Transverse colon (tissue), 4 donors: ENCODE measurements at regions not wholly inside any gene's neighbourhood (a gene's known extent, or its start where the extent isn't known, plus 50 kb on each side); places are given as distances from the start of the nearest gene placed in this dataset.

Source experiments
- DNase-seq: peaks from one replicate; pipeline ENCODE4 v3.0.0-alpha.2; 2019
- H3K27ac ChIP-seq, 4 donors: fragments of 200-600 bp; sonication (generic); 2 replicates each; pipeline ENCODE4 v1.5.1; 2016 to 2018; ENCODE audit warnings: inconsistent platforms in 4 of 4
- H3K27me3 ChIP-seq: fragments of 200-600 bp; sonication (generic); 2 replicates; pipeline ENCODE4 v1.5.1; 2017; ENCODE audit warnings: inconsistent platforms
- H3K36me3 ChIP-seq, 4 donors: fragments of 200-600 bp; sonication (generic); 2 replicates each; pipeline ENCODE4 v1.5.1; 2017 to 2019; ENCODE audit warnings: inconsistent platforms in 4 of 4
- H3K4me1 ChIP-seq, 4 donors: fragments of 200-600 bp; sonication (generic); 2 replicates each; pipeline ENCODE4 v1.5.1; 2017 to 2020; ENCODE audit warnings: inconsistent platforms in 4 of 4
- H3K4me3 ChIP-seq, 4 donors: fragments of 200-600 bp; sonication (generic); 1 replicate in 1 of 4; 2 replicates in 3 of 4; pipeline versions ENCODE4 v1.5.1 to v1.6.1; 2017 to 2019; ENCODE audit warnings: inconsistent platforms in 4 of 4
- H3K9me3 ChIP-seq, 2 donors: fragments of 200-600 bp; sonication (generic); 2 replicates each; pipeline ENCODE4 v1.5.1; 2017 to 2019; ENCODE audit warnings: inconsistent platforms in 2 of 2
- CTCF ChIP-seq, 5 experiments: fragments of 200-600 bp in 3 of 5; fragments of 450-650 bp in 2 of 5; sonication (generic) in 3 of 5; IDR thresholded peaks; 1 replicate in 2 of 5; 2 replicates in 3 of 5; pipeline ENCODE4 v1.5.1; 2016 to 2017; ENCODE audit warnings: antibody characterized with exemption in 5 of 5, inconsistent platforms in 3 of 5, mild to moderate bottlenecking in 2 of 5, moderate library complexity in 1 of 5
- EP300 ChIP-seq: sonication (generic); formaldehyde crosslinking; IDR thresholded peaks from one replicate; pipeline ENCODE4 v1.6.1; 2017; ENCODE audit warnings: antibody characterized with exemption, low read depth
- POLR2A ChIP-seq: fragments of 450-650 bp; IDR thresholded peaks from one replicate; pipeline ENCODE4 v1.6.1; 2016; ENCODE audit warnings: antibody characterized with exemption, mild to moderate bottlenecking, moderate library complexity
- POLR2AphosphoS5 ChIP-seq, 3 donors: sonication (generic); formaldehyde crosslinking; IDR thresholded peaks; one replicate each; pipeline ENCODE4 v1.6.1; 2016; ENCODE audit warnings: antibody characterized with exemption in 3 of 3
- WGBS, 2 donors: methylation state at CpG; one replicate each; pipeline ENCODE4 v1.1.5; 2018; ENCODE audit warnings: low coverage in 1 of 2; 5-methylcytosine and 5-hydroxymethylcytosine counted together
- in situ Hi-C, 4 donors: fragments of 200-750 bp; cut with MboI; loops; one replicate each; pipeline versions ENCODE4 v1.15.0 to v1.15.1; 2017; ENCODE audit warnings: low sequenced_read_pairs in 3 of 4, low pct_ligation_motif_present in 1 of 4, low pct_unique_long_range_greater_than_20kb in 1 of 4
- intact Hi-C: fragments of 100-400 bp; cut with DNase I; formaldehyde crosslinking; loops from one replicate; pipeline ENCODE4 v1.15.1; 2023; ENCODE audit warnings: low total_unique reads

GRCh38 chr9:26261503-26262330, 583.5 kb upstream of the TUSC1 start:
- no peaks in the 10 kb centered on the region for H3K36me3 ChIP-seq
- no peak overlapping the region for H3K27ac ChIP-seq
- intact Hi-C loops: no loop called here
- no peak for DNase-seq
- no peaks in the 10 kb centered on the region for H3K4me1 ChIP-seq
- 45 to 54% methylated on average over 2 to 3 of the region's 3 CpGs for WGBS, 2 donors
- no peak for TF ChIP-seq EP300
- no peak for TF ChIP-seq CTCF (IDR thresholded peaks at IDR 0.05)
- no peak for TF ChIP-seq POLR2AphosphoS5 (IDR thresholded peaks at IDR 0.05)
- no peak for TF ChIP-seq POLR2A
- no peaks in the 10 kb centered on the region for H3K27me3 ChIP-seq
- in situ Hi-C loops: loop anchor here in 1 of 4 donors (25.0 kb wide), 1 partner anchor 101 kb away; no protein-coding TSS in a partner anchor
- no peaks in the 10 kb centered on the region for H3K9me3 ChIP-seq
- no peak overlapping the region for H3K4me3 ChIP-seq

DNA sequence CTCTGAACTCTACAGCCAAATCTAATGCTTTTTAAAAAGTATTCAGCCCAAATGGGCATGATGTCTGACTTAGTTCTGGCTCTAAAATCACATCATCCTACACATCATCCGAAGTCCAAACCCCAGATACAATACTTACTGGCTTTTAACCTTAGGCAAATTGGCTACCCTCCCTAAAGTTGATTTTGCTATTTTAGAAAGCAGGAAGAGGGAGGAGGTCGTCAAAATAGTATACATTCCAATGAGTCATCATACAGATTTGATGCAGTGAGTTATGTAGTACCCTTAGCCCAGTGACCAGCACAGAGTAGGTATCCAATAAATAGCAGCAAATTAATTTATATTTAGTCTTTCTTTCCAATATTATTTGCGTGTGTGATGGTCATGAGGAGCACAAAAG, 582.0 kb upstream of the TUSC1 start:
- no peaks in the 10 kb centered on the region for H3K27me3 ChIP-seq
- no peaks in the 10 kb centered on the region for H3K9me3 ChIP-seq
- no peak for DNase-seq
- intact Hi-C loops (no loop called here), in situ Hi-C loops (loop anchor here in 1 of 4 donors (25.0 kb wide), 1 partner anchor 102 kb away; no protein-coding TSS in a partner anchor)
- no peaks in the 10 kb centered on the region for H3K4me1 ChIP-seq
- TF ChIP-seq EP300 (no peak), POLR2A (no peak), CTCF (IDR thresholded peaks at IDR 0.05) (no peak), POLR2AphosphoS5 (IDR thresholded peaks at IDR 0.05) (no peak)
- 51 to 57% methylated on average over 3 of the region's 3 CpGs for WGBS, 2 donors
- no peak overlapping the region for H3K4me3 ChIP-seq
- no peaks in the 10 kb centered on the region for H3K36me3 ChIP-seq
- no peak overlapping the region for H3K27ac ChIP-seq

DNA sequence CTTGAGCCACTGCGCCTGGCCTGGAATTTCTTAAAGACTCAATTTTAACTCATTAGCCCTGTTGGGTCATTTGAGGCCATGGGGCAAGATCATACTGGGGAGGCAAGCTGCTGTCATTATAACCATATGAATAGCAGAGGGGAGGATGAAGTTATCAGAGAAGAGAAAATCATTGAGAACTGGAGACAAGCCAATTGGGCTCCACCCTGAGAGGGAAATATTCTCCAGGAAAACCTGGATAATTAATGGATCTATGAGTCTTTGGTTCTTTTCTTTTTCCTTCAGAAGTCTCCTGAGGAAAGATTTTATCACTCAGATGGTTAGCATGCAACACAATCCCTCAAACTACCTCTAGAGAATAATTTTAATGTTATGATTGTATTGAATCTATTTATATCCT, 569.6 kb upstream of the TUSC1 start:
- H3K27me3 ChIP-seq: no peaks in the 10 kb centered on the region
- H3K4me3 ChIP-seq: no peak overlapping the region
- H3K27ac ChIP-seq: no peak overlapping the region
- no peak for DNase-seq
- no peaks in the 10 kb centered on the region for H3K36me3 ChIP-seq
- in situ Hi-C loops (no loop called here), intact Hi-C loops (no loop called here)
- TF ChIP-seq POLR2AphosphoS5 (IDR thresholded peaks at IDR 0.05) (no peak), EP300 (no peak), POLR2A (no peak), CTCF (IDR thresholded peaks at IDR 0.05) (no peak)
- H3K9me3 ChIP-seq: no peaks in the 10 kb centered on the region
- 100% methylated on average over 1 of the region's 1 CpG; no CpG with 5 or more reads in 1 of the 2 donors for WGBS, 2 donors
- no peaks in the 10 kb centered on the region for H3K4me1 ChIP-seq

GRCh38 chr9:26244661-26245451, 566.6 kb upstream of the TUSC1 start:
- Histone ChIP-seq H3K4me1 (no peaks in the 10 kb centered on the region), H3K36me3 (no peaks in the 10 kb centered on the region), H3K27ac (no peak overlapping the region), H3K9me3 (no peaks in the 10 kb centered on the region), H3K4me3 (no peak overlapping the region), H3K27me3 (no peaks in the 10 kb centered on the region)
- TF ChIP-seq CTCF (IDR thresholded peaks at IDR 0.05) (no peak), POLR2AphosphoS5 (IDR thresholded peaks at IDR 0.05) (no peak), EP300 (no peak), POLR2A (no peak)
- intact Hi-C loops (no loop called here), in situ Hi-C loops (no loop called here)
- 51 to 58% methylated on average over 1 of the region's 1 CpG for WGBS, 2 donors
- DNase-seq: no peak
